ENCODE measurements at regions not wholly inside any gene's neighbourhood (a gene's known extent, or its start where the extent isn't known, plus 50 kb on each side); places are given as distances from the start of the nearest gene placed in this dataset.

- no peak overlapping the region for H3K27ac ChIP-seq (replicated peaks)
- intact Hi-C loops (cut with micrococcal nuclease): no loop called here
- DNase-seq: no peak
- no peak overlapping the region for H3K4me3 ChIP-seq
- no peaks in the 10 kb centered on the region for H3K36me3 ChIP-seq
- no peak for TF ChIP-seq CTCF (IDR thresholded peaks at IDR 0.05; ENCODE audit: borderline replicate concordance)
- peaks cover 4% of the 10 kb centered on the region for H3K27me3 ChIP-seq (ENCODE audit: low read depth)
- H3K9me3 ChIP-seq (replicated peaks): peaks cover 29% of the 10 kb centered on the region
- no peaks in the 10 kb centered on the region for H3K4me1 ChIP-seq
Measured at GRCh38 chr10:1980459-1980858, 243.1 kb upstream of the ADARB2 start.

- intact Hi-C loops (cut with micrococcal nuclease): no loop called here
- Histone ChIP-seq H3K4me1 (no peaks in the 10 kb centered on the region), H3K9me3 (replicated peaks) (peaks cover 22% of the 10 kb centered on the region), H3K36me3 (no peaks in the 10 kb centered on the region), H3K27ac (replicated peaks) (no peak overlapping the region), H3K4me3 (no peak overlapping the region), H3K27me3 (ENCODE audit: low read depth) (peaks cover 4% of the 10 kb centered on the region)
- no peak for TF ChIP-seq CTCF (IDR thresholded peaks at IDR 0.05; ENCODE audit: borderline replicate concordance)
- DNase-seq: no peak
Measured at GRCh38 chr10:1978584-1978983, 241.3 kb upstream of the ADARB2 start.

DNA sequence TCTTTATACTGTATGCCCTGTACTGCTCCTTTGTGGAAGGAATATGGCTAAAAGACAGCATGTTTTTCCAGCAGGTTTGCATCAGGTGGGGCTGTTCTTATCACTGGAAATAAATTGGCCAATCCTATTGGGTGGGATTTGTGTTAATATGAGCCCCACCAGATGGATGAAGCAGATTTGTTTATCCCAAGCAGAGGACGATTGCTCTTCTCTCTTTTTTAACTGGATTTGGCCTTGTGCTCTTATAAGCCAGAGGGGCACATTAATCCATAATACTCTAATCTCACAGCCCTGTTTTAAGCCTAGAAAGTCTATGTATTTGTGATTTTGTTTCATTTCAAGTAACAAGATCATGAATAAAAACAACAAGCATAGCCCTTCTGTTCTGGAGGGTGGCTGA, 240.1 kb upstream of the ADARB2 start:
- DNase-seq: no peak
- Histone ChIP-seq H3K4me1 (no peaks in the 10 kb centered on the region), H3K27ac (replicated peaks) (no peak overlapping the region), H3K9me3 (replicated peaks) (peaks cover 24% of the 10 kb centered on the region), H3K27me3 (ENCODE audit: low read depth) (peaks cover 4% of the 10 kb centered on the region), H3K4me3 (no peak overlapping the region), H3K36me3 (no peaks in the 10 kb centered on the region)
- no peak for TF ChIP-seq CTCF (IDR thresholded peaks at IDR 0.05; ENCODE audit: borderline replicate concordance)
- intact Hi-C loops (cut with micrococcal nuclease): no loop called here

DNA sequence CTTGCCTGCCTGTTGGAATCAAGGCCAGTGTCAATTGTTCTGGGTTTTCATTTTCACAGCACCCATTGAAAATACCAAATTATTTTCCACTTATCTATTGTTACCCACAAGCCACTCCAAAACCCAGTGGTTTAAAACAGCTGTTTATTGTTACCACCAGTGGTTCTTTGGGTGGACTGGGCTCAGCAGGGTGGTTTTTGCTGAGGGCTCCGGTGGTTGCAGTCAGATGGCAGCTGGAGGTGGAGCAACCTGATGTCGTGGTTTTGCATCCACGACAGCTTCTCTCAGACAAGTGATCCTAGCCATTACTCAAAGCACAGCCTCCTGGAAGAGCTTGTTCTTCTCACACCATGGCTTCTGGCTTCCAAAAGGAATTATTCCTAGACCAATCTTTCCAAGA, 235.1 kb upstream of the ADARB2 start:
- H3K27me3 ChIP-seq (ENCODE audit: low read depth): peaks cover 4% of the 10 kb centered on the region
- no peak overlapping the region for H3K27ac ChIP-seq (replicated peaks)
- intact Hi-C loops (cut with micrococcal nuclease): no loop called here
- no peak overlapping the region for H3K4me3 ChIP-seq
- no peaks in the 10 kb centered on the region for H3K36me3 ChIP-seq
- peaks cover 9% of the 10 kb centered on the region for H3K9me3 ChIP-seq (replicated peaks)
- no peaks in the 10 kb centered on the region for H3K4me1 ChIP-seq
- no peak for TF ChIP-seq CTCF (IDR thresholded peaks at IDR 0.05; ENCODE audit: borderline replicate concordance)
- no peak for DNase-seq

GRCh38 chr10:1968257-1969033, 231.1 kb upstream of the ADARB2 start:
- H3K27me3 ChIP-seq (ENCODE audit: low read depth): no peaks in the 10 kb centered on the region
- TF ChIP-seq CTCF (IDR thresholded peaks at IDR 0.05; ENCODE audit: borderline replicate concordance): no peak
- H3K36me3 ChIP-seq: no peaks in the 10 kb centered on the region
- no peak for DNase-seq
- no peak overlapping the region for H3K27ac ChIP-seq (replicated peaks)
- intact Hi-C loops (cut with micrococcal nuclease): no loop called here
- peaks cover 9% of the 10 kb centered on the region for H3K9me3 ChIP-seq (replicated peaks)
- no peaks in the 10 kb centered on the region for H3K4me1 ChIP-seq
- H3K4me3 ChIP-seq: no peak overlapping the region

Data from left ventricle myocardium inferior (tissue), 1 donor.